SU-DHL-6 (cell line): ENCODE measurements at regions not wholly inside any gene's neighbourhood (a gene's known extent, or its start where the extent isn't known, plus 50 kb on each side); places are given as distances from the start of the nearest gene placed in this dataset.

Experiments
- CTCF ChIP-seq: fragments of 200-600 bp; sonication (generic); IDR thresholded peaks from one replicate; pipeline ENCODE4 v1.5.1; 2017; ENCODE audit warnings: antibody characterized with exemption, mild to moderate bottlenecking, low read length, moderate library complexity; ENCODE audit not compliant: insufficient read depth, poor library complexity, severe bottlenecking
- EZH2phosphoT487 ChIP-seq: fragments of 200-600 bp; sonication (generic), shearing (Covaris generic); conservative IDR thresholded peaks from 2 replicates; pipeline ENCODE4 v1.6.1; 2018; ENCODE audit warnings: mild to moderate bottlenecking, antibody characterized with exemption, low read length, moderate library complexity, mixed read lengths

DNA sequence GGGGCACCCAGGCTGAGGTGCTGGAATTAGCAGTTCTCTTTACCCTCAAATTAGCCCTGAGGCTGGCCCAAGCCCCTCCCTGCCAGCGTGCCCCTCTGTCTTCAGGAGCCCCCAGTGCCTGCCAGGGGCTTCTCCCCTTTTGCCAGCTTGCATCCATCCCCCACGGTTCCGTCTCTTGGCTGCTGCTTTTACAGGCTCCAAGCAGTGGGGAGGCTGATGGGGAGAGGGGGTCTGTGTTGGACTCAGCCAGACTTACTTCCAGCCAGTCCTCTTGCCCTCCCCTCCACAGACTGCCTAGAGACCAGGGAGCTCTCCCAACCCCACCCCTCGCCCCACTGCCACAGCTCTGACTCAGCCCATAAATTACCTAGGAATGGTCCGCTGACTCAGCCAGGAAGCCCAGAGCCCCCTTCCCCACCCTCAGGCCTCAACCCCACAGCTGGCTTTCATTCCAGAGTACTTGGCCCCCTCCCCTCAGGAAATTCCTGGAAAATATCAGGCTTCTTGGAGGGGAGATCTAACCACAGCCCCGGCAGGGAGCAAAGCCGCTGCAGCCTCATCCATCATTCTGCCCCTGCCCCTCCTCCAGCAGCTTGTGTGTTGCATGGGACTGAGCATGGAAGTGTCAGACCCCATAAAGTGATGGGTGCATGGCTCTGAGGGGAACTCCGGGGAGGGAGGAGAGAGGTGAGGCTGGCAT is 184.6 kb downstream of the ZFP36L2 start:
- TF ChIP-seq CTCF (no peak), EZH2phosphoT487 (no peak)
